Spinal cord (tissue), 9 donors: ENCODE measurements at regions not wholly inside any gene's neighbourhood (a gene's known extent, or its start where the extent isn't known, plus 50 kb on each side); places are given as distances from the start of the nearest gene placed in this dataset.
A peak's percentile ranks its signal among the peaks of the same experiment; 100 is the strongest.

ENCODE experiments used
- DNase-seq, 6 donors: peaks; one replicate each; pipeline versions ENCODE4 v3.0.0 to v3.0.0-alpha.2; 2013 to 2015; ENCODE audit warnings: low spot score in 6 of 6, low read depth in 4 of 6
- H3K27ac ChIP-seq: one replicate; pipeline ENCODE4 v1.5.1; 2013; ENCODE audit warnings: low read depth, low read length, control low read depth
- H3K27me3 ChIP-seq: one replicate; pipeline ENCODE4 v1.6.1; 2013; ENCODE audit warnings: low read length; ENCODE audit not compliant: control insufficient read depth, insufficient read depth
- H3K36me3 ChIP-seq: one replicate; pipeline ENCODE4 v1.6.1; 2013; ENCODE audit warnings: low read length; ENCODE audit not compliant: control insufficient read depth, insufficient read depth
- H3K4me1 ChIP-seq: one replicate; pipeline ENCODE4 v1.6.1; 2013; ENCODE audit warnings: low read length; ENCODE audit not compliant: control insufficient read depth, insufficient read depth
- H3K4me3 ChIP-seq: one replicate; pipeline ENCODE4 v1.5.1; 2013; ENCODE audit warnings: low read depth, low read length, control low read depth
- H3K9me3 ChIP-seq: one replicate; pipeline ENCODE4 v1.6.1; 2013; ENCODE audit warnings: low read length; ENCODE audit not compliant: control insufficient read depth, insufficient read depth
- WGBS: methylation state at CpG from one replicate; pipeline ENCODE4 v1.1.5; 2013; ENCODE audit warnings: missing lambda C conversion rate; ENCODE audit not compliant: insufficient coverage; 5-methylcytosine and 5-hydroxymethylcytosine counted together
- donor health status: healthy.

GRCh38 chr20:50305636-50306477, 115.2 kb downstream of the CEBPB start:
- Histone ChIP-seq H3K9me3 (no peaks in the 10 kb centered on the region), H3K27me3 (no peaks in the 10 kb centered on the region), H3K36me3 (no peaks in the 10 kb centered on the region), H3K27ac (peak overlapping the region; percentile 57), H3K4me1 (peaks cover 50% of the 10 kb centered on the region), H3K4me3 (no peak overlapping the region)
- DNase-seq: no peak
- 70% methylated on average over 18 of the region's 19 CpGs for WGBS

DNA sequence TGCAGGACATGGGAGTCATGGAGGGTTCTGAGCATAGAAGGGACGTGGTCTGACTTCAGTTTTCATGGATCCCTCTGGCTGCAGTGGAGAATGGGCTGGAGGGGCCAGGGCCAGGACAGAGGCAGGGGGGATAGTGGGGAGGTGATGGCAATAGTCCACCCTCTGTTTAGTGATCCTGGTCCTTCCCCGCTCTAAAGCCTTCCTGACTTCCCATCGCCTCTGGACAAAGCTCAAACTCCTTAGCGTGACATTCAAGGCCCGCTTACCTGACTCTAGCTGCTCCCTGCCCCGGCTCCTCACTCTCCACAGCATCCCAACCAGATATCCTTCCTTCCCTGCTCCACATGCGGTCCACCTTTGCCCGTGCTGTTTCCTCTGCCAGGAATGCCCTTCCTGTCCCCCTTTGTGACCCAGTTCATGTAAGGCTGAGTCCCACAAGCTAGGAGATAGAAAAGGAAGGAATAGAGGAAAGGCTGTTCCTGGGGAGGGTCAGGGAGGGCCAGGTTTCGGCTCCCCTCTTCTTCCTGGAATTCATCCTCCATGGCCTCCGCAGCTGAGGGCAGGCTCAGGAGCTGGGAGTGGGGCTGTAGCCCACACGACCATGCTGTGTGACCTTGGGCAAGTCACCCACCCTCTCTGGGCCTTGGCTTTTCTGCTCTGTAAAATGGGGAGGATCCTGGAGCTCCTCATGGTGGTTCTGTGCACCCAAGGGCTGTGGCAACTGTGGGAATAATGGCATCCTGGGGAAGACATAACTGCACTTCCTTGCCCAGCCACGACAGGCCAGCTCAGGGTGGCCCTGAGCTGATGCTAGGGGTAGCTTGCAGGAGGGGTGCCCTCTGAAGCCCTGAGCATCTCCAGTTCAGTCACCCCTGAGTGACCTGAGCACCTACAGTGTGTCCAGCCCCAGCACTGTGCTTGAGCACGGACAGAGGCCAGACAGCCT, 116.1 kb downstream of the CEBPB start:
- Histone ChIP-seq H3K27me3 (no peaks in the 10 kb centered on the region), H3K4me3 (no peak overlapping the region), H3K9me3 (no peaks in the 10 kb centered on the region), H3K36me3 (no peaks in the 10 kb centered on the region), H3K4me1 (peaks cover 50% of the 10 kb centered on the region), H3K27ac (peak overlapping the region; percentile 57)
- no peak for DNase-seq
- 80% methylated on average over 12 of the region's 13 CpGs for WGBS

DNA sequence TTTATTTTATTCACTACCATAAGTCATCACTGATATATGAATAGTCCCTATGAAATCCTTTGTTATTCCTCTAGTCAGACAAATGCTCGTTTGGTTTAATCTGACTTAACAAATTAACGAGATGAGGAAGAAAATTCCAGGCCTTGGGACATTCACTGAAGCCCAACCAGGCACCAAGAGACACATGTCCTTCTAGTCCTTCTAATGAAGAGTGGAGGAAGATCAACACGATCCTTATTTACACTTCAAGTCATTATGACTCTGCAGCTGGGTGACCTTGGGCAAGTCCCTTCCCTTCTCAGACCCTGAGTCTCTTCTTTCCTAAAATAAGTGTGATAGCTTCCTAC, 117.5 kb downstream of the CEBPB start:
- no peak for DNase-seq
- Histone ChIP-seq H3K36me3 (no peaks in the 10 kb centered on the region), H3K9me3 (no peaks in the 10 kb centered on the region), H3K27ac (peak overlapping the region; percentile 81), H3K27me3 (no peaks in the 10 kb centered on the region), H3K4me3 (no peak overlapping the region), H3K4me1 (peaks cover 50% of the 10 kb centered on the region)
- no CpG with 5 or more reads among the region's 3 CpGs for WGBS

DNA sequence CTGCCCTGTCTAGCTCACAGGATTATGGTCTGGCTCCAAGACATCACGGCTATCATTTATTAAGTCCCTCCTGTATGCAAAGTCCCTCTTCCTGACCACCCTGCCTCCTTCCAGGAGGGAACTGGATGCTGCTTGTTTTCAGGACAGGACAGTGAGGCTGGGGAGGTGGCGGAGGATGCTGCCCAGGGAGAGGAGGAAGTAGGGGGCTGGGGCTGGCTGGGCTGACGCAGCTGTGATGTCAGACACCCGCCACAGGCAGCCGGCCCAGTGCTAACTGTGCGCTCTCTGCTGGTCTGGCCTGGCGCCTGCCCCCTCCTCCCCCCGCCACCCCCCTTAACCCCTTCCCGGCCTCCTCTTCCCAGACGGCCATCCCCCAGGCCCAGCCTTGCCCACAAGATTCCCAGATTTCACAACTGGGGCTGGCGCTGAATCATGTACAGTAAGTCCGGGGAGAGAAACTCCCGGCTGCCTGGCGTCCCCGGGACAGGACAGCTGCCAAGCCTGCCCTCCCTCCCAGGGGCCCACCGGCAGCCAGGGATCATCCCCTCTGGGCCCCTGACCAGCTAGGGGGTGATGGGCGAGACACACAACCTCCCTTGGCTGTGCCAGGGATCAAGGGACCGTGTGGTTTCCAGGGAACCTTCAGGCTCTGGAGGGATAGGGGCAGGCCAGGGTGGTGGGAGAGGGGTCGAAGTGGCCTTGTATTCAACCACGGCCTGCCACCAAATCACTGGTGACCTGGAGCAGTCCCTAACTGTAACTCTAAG, 118.1 kb downstream of the CEBPB start:
- Histone ChIP-seq H3K36me3 (no peaks in the 10 kb centered on the region), H3K4me3 (no peak overlapping the region), H3K27me3 (no peaks in the 10 kb centered on the region), H3K9me3 (no peaks in the 10 kb centered on the region), H3K4me1 (peaks cover 48% of the 10 kb centered on the region), H3K27ac (peak overlapping the region; percentile 81)
- DNase-seq: peak in 4 of 6 donors; percentile 28 to 83 (median 38)
- 28% methylated on average over 12 of the region's 20 CpGs for WGBS

DNA sequence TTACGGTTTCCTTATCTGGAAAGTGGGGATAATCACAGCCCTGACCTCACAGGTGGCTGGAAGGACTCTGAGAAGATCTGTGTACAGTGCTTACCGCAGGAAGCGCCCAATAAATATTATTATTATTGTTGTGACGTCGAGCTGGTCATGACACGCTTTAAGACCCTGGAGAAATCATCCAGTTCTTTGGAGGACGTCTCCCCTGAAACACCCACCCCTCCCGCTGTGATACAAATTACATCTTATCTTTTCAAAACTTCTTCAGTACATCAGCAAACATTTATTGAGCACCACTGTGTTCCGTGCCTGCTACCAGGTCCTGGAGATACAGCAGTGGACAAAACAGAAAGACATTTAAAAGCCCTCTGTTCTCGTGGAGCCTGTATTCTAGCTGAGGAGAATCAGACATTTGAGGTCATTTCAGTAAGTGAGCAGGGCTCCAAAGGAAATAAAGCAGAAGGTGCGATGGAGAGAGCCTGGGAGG, 118.7 kb downstream of the CEBPB start:
- Histone ChIP-seq H3K27ac (peak overlapping the region; percentile 81), H3K4me3 (no peak overlapping the region), H3K27me3 (no peaks in the 10 kb centered on the region), H3K9me3 (no peaks in the 10 kb centered on the region), H3K4me1 (peaks cover 41% of the 10 kb centered on the region), H3K36me3 (no peaks in the 10 kb centered on the region)
- no peak for DNase-seq
- WGBS: 62% methylated on average over 7 of the region's 11 CpGs

DNA sequence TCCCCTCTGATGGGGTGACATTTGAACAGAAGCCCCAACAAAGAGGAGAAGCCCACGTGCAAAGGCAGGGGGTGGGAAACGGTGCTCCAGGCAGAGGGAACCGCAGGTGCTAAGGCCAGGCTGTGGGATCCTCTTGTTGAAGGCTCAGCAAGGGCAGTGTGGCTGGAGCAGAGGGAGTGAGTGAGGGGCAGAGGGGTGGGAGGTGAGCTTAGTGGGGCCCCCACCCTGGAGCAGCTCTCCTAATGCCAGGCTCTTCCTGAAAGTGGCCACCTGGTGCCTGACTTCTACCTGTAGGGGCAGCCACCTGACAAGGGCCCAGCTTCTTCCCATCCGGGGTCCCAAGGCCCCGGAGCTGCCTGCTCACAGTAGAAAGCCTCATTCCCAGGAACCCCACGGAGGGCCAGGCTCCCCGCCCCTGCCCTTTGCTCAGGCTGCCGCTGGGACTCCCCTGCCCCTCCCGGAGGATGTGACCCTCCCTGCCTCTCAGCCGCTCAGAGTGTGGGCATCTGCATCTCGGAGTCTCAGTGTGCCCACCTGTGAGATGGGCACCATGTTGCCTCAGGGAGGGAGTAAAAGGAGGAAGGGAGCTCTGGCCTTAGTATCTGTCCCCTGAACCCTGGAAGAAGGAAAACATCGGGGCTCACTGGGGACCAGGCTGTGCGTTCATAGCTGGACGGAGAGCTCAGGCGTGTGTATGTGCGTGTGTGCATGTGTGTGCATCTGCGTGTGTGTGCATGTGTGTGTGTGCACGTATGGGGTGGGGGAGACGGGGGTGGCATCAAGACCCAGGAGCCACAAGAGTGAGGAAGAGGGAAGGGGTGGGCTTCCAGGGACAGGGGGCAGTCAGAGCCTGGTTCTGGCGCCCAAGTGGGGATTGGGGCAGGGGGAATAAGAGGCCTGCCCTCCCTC, 119.4 kb downstream of the CEBPB start:
- no peak for DNase-seq
- H3K27me3 ChIP-seq: no peaks in the 10 kb centered on the region
- WGBS: 85% methylated on average over 20 of the region's 20 CpGs
- no peaks in the 10 kb centered on the region for H3K9me3 ChIP-seq
- H3K36me3 ChIP-seq: no peaks in the 10 kb centered on the region
- peaks cover 35% of the 10 kb centered on the region for H3K4me1 ChIP-seq
- H3K4me3 ChIP-seq: no peak overlapping the region
- peak overlapping the region; percentile 81 for H3K27ac ChIP-seq

DNA sequence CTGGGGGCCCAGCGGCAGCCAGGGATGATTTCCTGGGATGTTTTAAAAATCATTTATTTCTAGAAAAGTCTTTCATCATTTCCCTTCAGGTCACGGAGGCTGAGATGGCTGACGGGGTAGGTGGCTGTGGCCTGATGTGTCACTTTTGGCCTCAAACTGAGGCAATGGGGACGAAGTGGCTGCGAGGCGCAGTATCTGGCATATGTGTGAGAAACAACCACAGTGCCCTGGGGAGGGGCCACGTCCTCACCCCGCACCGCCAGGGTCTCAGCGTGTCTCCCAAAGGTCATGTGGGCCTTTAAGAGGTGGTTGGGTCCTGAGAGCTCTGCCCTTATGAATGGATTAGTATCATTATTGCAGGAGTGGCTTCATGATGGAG, 120.0 kb downstream of the CEBPB start:
- peaks cover 28% of the 10 kb centered on the region for H3K4me1 ChIP-seq
- no peak for DNase-seq
- no peaks in the 10 kb centered on the region for H3K36me3 ChIP-seq
- no peaks in the 10 kb centered on the region for H3K27me3 ChIP-seq
- no peak overlapping the region for H3K4me3 ChIP-seq
- H3K9me3 ChIP-seq: no peaks in the 10 kb centered on the region
- WGBS: 94% methylated on average over 9 of the region's 10 CpGs
- no peak overlapping the region for H3K27ac ChIP-seq

DNA sequence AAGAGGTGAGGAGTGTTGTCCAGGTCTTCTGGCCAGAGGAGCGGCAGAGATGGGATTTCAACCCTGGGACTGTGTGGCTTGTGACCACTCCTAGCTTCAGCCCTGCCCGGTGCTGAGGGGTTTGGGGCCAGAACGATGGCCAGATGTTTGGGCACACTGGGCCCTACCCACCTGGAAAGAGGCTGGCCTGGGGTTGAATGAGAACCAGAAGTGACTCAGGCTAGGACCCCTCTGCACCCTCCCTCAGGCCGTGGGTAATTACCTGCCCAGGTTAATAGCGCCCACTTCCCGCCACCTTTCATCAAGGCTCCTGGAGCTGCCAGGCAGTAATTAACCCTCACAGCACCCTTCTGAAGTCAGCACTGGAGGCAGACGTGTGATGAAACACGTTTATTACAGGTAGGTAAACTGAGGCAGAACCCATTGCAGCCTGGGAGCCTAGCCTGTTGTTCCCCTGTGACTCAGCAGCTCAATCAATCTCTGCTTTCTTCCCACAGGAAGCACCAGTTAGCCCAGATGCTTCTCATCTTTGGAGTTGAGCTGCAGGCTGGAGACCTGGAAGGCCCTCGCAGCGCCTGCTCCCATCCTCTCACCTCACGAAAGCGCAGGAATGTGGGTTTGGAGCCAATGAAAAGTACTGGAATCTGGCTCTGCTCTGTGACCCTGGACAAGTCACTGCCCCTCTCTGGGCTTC, 120.8 kb downstream of the CEBPB start:
- Histone ChIP-seq H3K9me3 (no peaks in the 10 kb centered on the region), H3K27me3 (no peaks in the 10 kb centered on the region), H3K4me1 (peaks cover 21% of the 10 kb centered on the region), H3K36me3 (no peaks in the 10 kb centered on the region), H3K4me3 (no peak overlapping the region), H3K27ac (no peak overlapping the region)
- no peak for DNase-seq
- WGBS: 89% methylated on average over 10 of the region's 12 CpGs
